ENCODE measurements at regions not wholly inside any gene's neighbourhood (a gene's known extent, or its start where the extent isn't known, plus 50 kb on each side); places are given as distances from the start of the nearest gene placed in this dataset.

DNA sequence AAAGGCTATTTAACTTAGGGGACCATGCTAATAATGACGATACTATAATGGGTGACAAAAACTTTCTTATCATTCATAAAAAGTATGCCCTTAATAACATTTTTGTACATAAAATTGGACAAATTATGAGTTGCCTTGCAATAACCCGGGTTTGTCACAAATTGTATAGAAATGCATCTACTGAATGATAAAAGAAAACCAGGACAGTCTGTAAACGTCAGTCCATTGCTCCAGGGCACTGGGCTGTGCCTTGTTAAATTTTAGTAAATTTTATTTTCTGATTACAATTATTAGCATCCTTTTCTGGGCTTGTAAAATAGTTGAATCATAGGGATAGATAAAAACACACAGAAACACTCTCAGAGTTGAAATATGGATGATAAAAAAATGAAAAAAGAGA lies 778.3 kb downstream of the RAPGEF2 start:
- TF ChIP-seq TCF7L2 (IDR thresholded peaks at IDR 0.05; ENCODE audit: low read depth, low read length): no peak
- TF ChIP-seq, protein P1, sequence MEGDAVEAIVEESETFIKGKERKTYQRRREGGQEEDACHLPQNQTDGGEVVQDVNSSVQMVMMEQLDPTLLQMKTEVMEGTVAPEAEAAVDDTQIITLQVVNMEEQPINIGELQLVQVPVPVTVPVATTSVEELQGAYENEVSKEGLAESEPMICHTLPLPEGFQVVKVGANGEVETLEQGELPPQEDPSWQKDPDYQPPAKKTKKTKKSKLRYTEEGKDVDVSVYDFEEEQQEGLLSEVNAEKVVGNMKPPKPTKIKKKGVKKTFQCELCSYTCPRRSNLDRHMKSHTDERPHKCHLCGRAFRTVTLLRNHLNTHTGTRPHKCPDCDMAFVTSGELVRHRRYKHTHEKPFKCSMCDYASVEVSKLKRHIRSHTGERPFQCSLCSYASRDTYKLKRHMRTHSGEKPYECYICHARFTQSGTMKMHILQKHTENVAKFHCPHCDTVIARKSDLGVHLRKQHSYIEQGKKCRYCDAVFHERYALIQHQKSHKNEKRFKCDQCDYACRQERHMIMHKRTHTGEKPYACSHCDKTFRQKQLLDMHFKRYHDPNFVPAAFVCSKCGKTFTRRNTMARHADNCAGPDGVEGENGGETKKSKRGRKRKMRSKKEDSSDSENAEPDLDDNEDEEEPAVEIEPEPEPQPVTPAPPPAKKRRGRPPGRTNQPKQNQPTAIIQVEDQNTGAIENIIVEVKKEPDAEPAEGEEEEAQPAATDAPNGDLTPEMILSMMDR (IDR thresholded peaks at IDR 0.05): no peak
- no peak for TF ChIP-seq POLR2AphosphoS5 (IDR thresholded peaks at IDR 0.05; ENCODE audit: low read depth, low read length)

Measured in Panc1 (cell line).